HepG2 (cell line): ENCODE measurements at regions not wholly inside any gene's neighbourhood (a gene's known extent, or its start where the extent isn't known, plus 50 kb on each side); places are given as distances from the start of the nearest gene placed in this dataset.
A peak's percentile ranks its signal among the peaks of the same experiment; 100 is the strongest.

Experiments
- ATAC-seq: fragments of 200-7000 bp; cut with Tn5 transposase; 3 replicates; pipeline ENCODE4 v1.9.1; 2020; ENCODE audit warnings: mild to moderate bottlenecking, moderate library complexity
- BruUV-seq: library from RNA; stranded (reverse); fragments of 400-500 nt; replicated peaks from 2 replicates; lab custom pipeline; 2021; lab: Mats Ljungman, UMichigan
- CTCF ChIA-PET: fragments of 300-600 bp; formaldehyde crosslinking; extraction: SDS; loops from one replicate; lab custom pipeline; 2021; ENCODE audit warnings: low total read pairs, inconsistent platforms, low intra/inter-chr PET ratio; lab: Yijun Ruan, JAX
- POLR2A ChIA-PET: fragments of 350-600 bp; sonication (Branson Sonifier 250); formaldehyde crosslinking; loops from one replicate; lab custom pipeline; 2020; ENCODE audit warnings: antibody characterized with exemption, inconsistent platforms; lab: Yijun Ruan, JAX
- DNase-seq: peaks from one replicate; pipeline ENCODE4 v3.0.0-alpha.2; 2015; ENCODE audit warnings: low spot score
- FAIRE-seq: peaks from 3 replicates; lab custom pipeline; 2011; peaks lifted over from hg19 to GRCh38; lab: Jason Lieb, UNC
- H2AFZ ChIP-seq: one replicate; pipeline ENCODE4 v1.6.1; 2011; ENCODE audit warnings: low read length, inconsistent platforms
- H3K27ac ChIP-seq: fragments of 300-600 bp; 3 replicates; pipeline ENCODE4 v1.8.0; 2011; ENCODE audit warnings: mixed run types, mild to moderate bottlenecking, mixed read lengths, low read length, inconsistent platforms; ENCODE audit not compliant: insufficient read depth; ENCODE audit errors: extremely low read length
- H3K27me3 ChIP-seq, 2 experiments: fragments of 200-600 bp in 1 of 2; 2 replicates in 1 of 2; 3 replicates in 1 of 2; pipeline versions ENCODE4 v1.6.0 to v1.8.0; 2011; ENCODE audit warnings: low read length in 2 of 2, mild to moderate bottlenecking in 2 of 2, moderate library complexity in 2 of 2, inconsistent platforms in 1 of 2; ENCODE audit not compliant: insufficient read depth in 2 of 2, control insufficient read depth in 1 of 2
- H3K36me3 ChIP-seq, 2 experiments: fragments of 200-600 bp in 1 of 2; replicated peaks in 1 of 2; 2 replicates in 1 of 2; 3 replicates in 1 of 2; pipeline versions ENCODE4 v1.5.1 to v1.8.0; 2011; ENCODE audit warnings: low read length in 2 of 2, inconsistent platforms in 1 of 2; ENCODE audit not compliant: insufficient read depth in 2 of 2, control insufficient read depth in 1 of 2
- H3K4me1 ChIP-seq: 2 replicates; pipeline ENCODE4 v1.5.1; 2012; ENCODE audit warnings: low read length, inconsistent platforms; ENCODE audit not compliant: insufficient read depth
- H3K4me2 ChIP-seq: 2 replicates; pipeline ENCODE4 v1.6.0; 2011; ENCODE audit warnings: low read depth, low read length, inconsistent platforms
- H3K4me3 ChIP-seq, 3 experiments: fragments of 200-600 bp in 1 of 3; sonication (generic), shearing (Covaris generic) in 1 of 3; replicated peaks in 1 of 3; 2 replicates each; pipeline ENCODE4 v1.5.1; 2011 to 2016; ENCODE audit warnings: low read length in 3 of 3, inconsistent platforms in 2 of 3, low read depth in 2 of 3, mild to moderate bottlenecking in 2 of 3, control low read depth in 1 of 3, mixed read lengths in 1 of 3; ENCODE audit not compliant: insufficient read depth in 1 of 3
- H3K79me2 ChIP-seq: one replicate; pipeline ENCODE4 v1.6.1; 2011; ENCODE audit warnings: low read length, inconsistent platforms; ENCODE audit not compliant: insufficient read depth
- H3K9ac ChIP-seq: 2 replicates; pipeline ENCODE4 v1.6.0; 2011; ENCODE audit warnings: mild to moderate bottlenecking, low read depth, low read length, inconsistent platforms; ENCODE audit not compliant: insufficient read depth
- H3K9me3 ChIP-seq: 2 replicates; pipeline ENCODE4 v1.5.1; 2012; ENCODE audit warnings: mild to moderate bottlenecking, low read length
- H4K20me1 ChIP-seq: 2 replicates; pipeline ENCODE4 v1.6.0; 2011; ENCODE audit warnings: inconsistent platforms, mild to moderate bottlenecking, low read length, moderate library complexity; ENCODE audit not compliant: insufficient read depth
- ESRRA ChIP-seq: sonication (generic); formaldehyde crosslinking; IDR thresholded peaks from 2 replicates; pipeline ENCODE4 v1.5.1; 2020; ENCODE audit warnings: mild to moderate bottlenecking, low read depth, missing genetic modification reagents
- MIER2 ChIP-seq: IDR thresholded peaks from 2 replicates; pipeline ENCODE4 v1.6.1; 2016; ENCODE audit warnings: missing biosample characterization, missing genetic modification reagents
- MLX ChIP-seq: IDR thresholded peaks from 2 replicates; pipeline ENCODE4 v1.6.1; 2016
- REST ChIP-seq, 2 experiments: IDR thresholded peaks; 2 replicates each; pipeline ENCODE4 v1.6.1; 2011 to 2012; ENCODE audit warnings: low read length in 2 of 2, borderline replicate concordance in 1 of 2, low read depth in 1 of 2, mild to moderate bottlenecking in 1 of 2, moderate library complexity in 1 of 2
- SOX5 ChIP-seq: IDR thresholded peaks from 2 replicates; pipeline ENCODE4 v1.6.1; 2016; ENCODE audit warnings: borderline replicate concordance
- ZNF337 ChIP-seq: sonication (generic); formaldehyde crosslinking; IDR thresholded peaks from 2 replicates; pipeline ENCODE4 v1.5.1; 2020; ENCODE audit warnings: missing genetic modification reagents, low read depth, mild to moderate bottlenecking, borderline replicate concordance
- WGBS: methylation state at CpG from one replicate; pipeline ENCODE4 v1.1.6; 2017; ENCODE audit warnings: low lambda C conversion rate; 5-methylcytosine and 5-hydroxymethylcytosine counted together
- in situ Hi-C: cut with HindIII; loops from 2 replicates; pipeline ENCODE4 v1.10.0; 2017; ENCODE audit warnings: low pct_unique_long_range_greater_than_20kb; ENCODE audit not compliant: extremely low pct_ligation_motif_present
- intact Hi-C: fragments of 100-400 bp; cut with micrococcal nuclease; formaldehyde crosslinking; loops from one replicate; pipeline ENCODE4 v1.10.0; 2022; ENCODE audit not compliant: unreplicated experiment
- TF ChIP-seq, protein P1 (sequence below): sonication (generic); formaldehyde crosslinking; IDR thresholded peaks from 2 replicates; pipeline ENCODE4 v1.4.0; 2020; ENCODE audit warnings: missing genetic modification reagents, borderline replicate concordance

DNA sequence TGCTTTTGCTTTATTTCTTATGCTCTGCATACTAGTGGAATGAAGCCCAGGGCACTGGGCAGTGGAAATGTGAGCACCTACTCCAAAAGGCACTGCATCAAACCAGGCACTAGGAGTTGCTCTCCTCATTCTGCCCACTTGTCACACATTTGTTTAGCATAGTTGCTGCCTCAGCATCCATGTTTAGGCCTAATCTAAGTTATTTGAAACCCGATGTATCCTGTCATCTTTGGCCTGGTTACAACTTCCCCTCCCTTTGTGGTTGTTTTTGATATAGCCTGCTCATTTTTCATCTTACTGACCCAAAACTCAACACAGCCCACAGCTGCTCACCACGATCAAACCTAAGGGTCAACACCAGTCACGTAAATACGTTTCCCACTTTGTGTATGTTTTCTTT lies 82.2 kb upstream of the SELENOK start (continued):
- TF ChIP-seq ZNF337 (CRISPR knock-in tag) (no peak), SOX5 (CRISPR knock-in tag) (no peak)

GRCh38 chr3:53970661-53971060 lies 79.0 kb upstream of the SELENOK start:
- Histone ChIP-seq H3K4me1 (no peaks in the 10 kb centered on the region), H3K4me3 (no peak overlapping the region), H3K27ac (no peak overlapping the region), H3K4me2 (no peak overlapping the region), H4K20me1 (no peaks in the 10 kb centered on the region), H2AFZ (no peak overlapping the region), H3K9ac (no peak overlapping the region), H3K27me3 (no peaks in the 10 kb centered on the region), H3K9me3 (peaks cover 31% of the 10 kb centered on the region), H3K36me3 (no peaks in the 10 kb centered on the region), H3K79me2 (no peaks in the 10 kb centered on the region)
- ChIA-PET CTCF (no interaction called here), POLR2A (no interaction called here)
- DNase-seq (no peak), ATAC-seq (no peak), FAIRE-seq (no peak)
- in situ Hi-C loops (no loop called here), intact Hi-C loops (no loop called here)
- no TSS peak for BruUV-seq
- TF ChIP-seq REST (IDR thresholded peaks at IDR 0.05; ENCODE audit: borderline replicate concordance in 1 of 2, low read depth in 1 of 2, low read length in 2 of 2) (peak; percentile 47 to 92), ESRRA (no peak), MIER2 (CRISPR knock-in tag) (peak; percentile 92), MLX (CRISPR knock-in tag) (no peak)
- TF ChIP-seq, protein P1, sequence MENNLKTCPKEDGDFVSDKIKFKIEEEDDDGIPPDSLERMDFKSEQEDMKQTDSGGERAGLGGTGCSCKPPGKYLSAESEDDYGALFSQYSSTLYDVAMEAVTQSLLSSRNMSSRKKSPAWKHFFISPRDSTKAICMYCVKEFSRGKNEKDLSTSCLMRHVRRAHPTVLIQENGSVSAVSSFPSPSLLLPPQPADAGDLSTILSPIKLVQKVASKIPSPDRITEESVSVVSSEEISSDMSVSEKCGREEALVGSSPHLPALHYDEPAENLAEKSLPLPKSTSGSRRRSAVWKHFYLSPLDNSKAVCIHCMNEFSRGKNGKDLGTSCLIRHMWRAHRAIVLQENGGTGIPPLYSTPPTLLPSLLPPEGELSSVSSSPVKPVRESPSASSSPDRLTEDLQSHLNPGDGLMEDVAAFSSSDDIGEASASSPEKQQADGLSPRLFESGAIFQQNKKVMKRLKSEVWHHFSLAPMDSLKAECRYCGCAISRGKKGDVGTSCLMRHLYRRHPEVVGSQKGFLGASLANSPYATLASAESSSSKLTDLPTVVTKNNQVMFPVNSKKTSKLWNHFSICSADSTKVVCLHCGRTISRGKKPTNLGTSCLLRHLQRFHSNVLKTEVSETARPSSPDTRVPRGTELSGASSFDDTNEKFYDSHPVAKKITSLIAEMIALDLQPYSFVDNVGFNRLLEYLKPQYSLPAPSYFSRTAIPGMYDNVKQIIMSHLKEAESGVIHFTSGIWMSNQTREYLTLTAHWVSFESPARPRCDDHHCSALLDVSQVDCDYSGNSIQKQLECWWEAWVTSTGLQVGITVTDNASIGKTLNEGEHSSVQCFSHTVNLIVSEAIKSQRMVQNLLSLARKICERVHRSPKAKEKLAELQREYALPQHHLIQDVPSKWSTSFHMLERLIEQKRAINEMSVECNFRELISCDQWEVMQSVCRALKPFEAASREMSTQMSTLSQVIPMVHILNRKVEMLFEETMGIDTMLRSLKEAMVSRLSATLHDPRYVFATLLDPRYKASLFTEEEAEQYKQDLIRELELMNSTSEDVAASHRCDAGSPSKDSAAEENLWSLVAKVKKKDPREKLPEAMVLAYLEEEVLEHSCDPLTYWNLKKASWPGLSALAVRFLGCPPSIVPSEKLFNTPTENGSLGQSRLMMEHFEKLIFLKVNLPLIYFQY (CRISPR knock-in tag), result no peak
- 0% methylated on average over 3 of the region's 3 CpGs for WGBS
